Endodermal cell (in vitro differentiated cells): ENCODE measurements at regions not wholly inside any gene's neighbourhood (a gene's known extent, or its start where the extent isn't known, plus 50 kb on each side); places are given as distances from the start of the nearest gene placed in this dataset.

Experiments used
- DNase-seq: peaks from one replicate; pipeline ENCODE4 v3.0.0-alpha.2; 2017
- H3K27ac ChIP-seq: 2 replicates; pipeline ENCODE4 v1.5.1; 2013; ENCODE audit warnings: mild to moderate bottlenecking, low read depth, low read length, moderate library complexity
- H3K27me3 ChIP-seq: 2 replicates; pipeline ENCODE4 v1.6.1; 2013; ENCODE audit warnings: mild to moderate bottlenecking, low read length, moderate library complexity; ENCODE audit not compliant: insufficient read depth, control insufficient read depth, poor library complexity, severe bottlenecking
- H3K36me3 ChIP-seq: 2 replicates; pipeline ENCODE4 v1.7.0; 2013; ENCODE audit warnings: mild to moderate bottlenecking, low read length, moderate library complexity; ENCODE audit not compliant: control insufficient read depth, insufficient read depth
- H3K4me1 ChIP-seq: one replicate; pipeline ENCODE4 v1.7.0; 2013; ENCODE audit warnings: low read length; ENCODE audit not compliant: control insufficient read depth, insufficient read depth
- H3K4me3 ChIP-seq: 2 replicates; pipeline ENCODE4 v1.5.1; 2013; ENCODE audit warnings: mild to moderate bottlenecking, low read length, moderate library complexity
- H3K9ac ChIP-seq: 2 replicates; pipeline ENCODE4 v1.6.1; 2013; ENCODE audit warnings: mild to moderate bottlenecking, low read length, moderate library complexity; ENCODE audit not compliant: poor library complexity, severe bottlenecking; ENCODE audit errors: extremely low read depth
- H3K9me3 ChIP-seq: 2 replicates; pipeline ENCODE4 v1.6.1; 2013; ENCODE audit warnings: mild to moderate bottlenecking, low read length, moderate library complexity; ENCODE audit not compliant: control insufficient read depth
- H3K27ac Mint-ChIP-seq: 2 replicates; pipeline ENCODE4 v1.8.0; 2020; ENCODE audit warnings: mixed read lengths
- H3K27me3 Mint-ChIP-seq: 2 replicates; pipeline ENCODE4 v1.8.0; 2021; ENCODE audit warnings: mild to moderate bottlenecking, mixed read lengths; ENCODE audit not compliant: insufficient read depth
- H3K36me3 Mint-ChIP-seq: 2 replicates; pipeline ENCODE4 v1.8.0; 2020; ENCODE audit warnings: low read depth, mixed read lengths
- H3K4me1 Mint-ChIP-seq: 2 replicates; pipeline ENCODE4 v1.8.0; 2020; ENCODE audit warnings: mixed read lengths
- H3K4me3 Mint-ChIP-seq: 2 replicates; pipeline ENCODE4 v1.8.0; 2020; ENCODE audit warnings: mild to moderate bottlenecking, moderate library complexity, mixed read lengths
- H3K9me3 Mint-ChIP-seq: 2 replicates; pipeline ENCODE4 v1.8.0; 2020; ENCODE audit warnings: mild to moderate bottlenecking, mixed read lengths
- WGBS, 2 experiments: methylation state at CpG; one replicate each; pipeline versions ENCODE4 v1.1.5 to v1.1.7; 2013; ENCODE audit warnings: missing lambda C conversion rate in 2 of 2, mixed read lengths in 1 of 2; ENCODE audit not compliant: insufficient coverage in 1 of 2, insufficient read length in 1 of 2; 5-methylcytosine and 5-hydroxymethylcytosine counted together
- TF ChIP-seq, protein P1 (sequence below): fragments of 200-600 bp; sonication (generic); conservative IDR thresholded peaks from 2 replicates; pipeline ENCODE4 v1.5.0; 2021; ENCODE audit warnings: antibody characterized with exemption, mild to moderate bottlenecking

DNA sequence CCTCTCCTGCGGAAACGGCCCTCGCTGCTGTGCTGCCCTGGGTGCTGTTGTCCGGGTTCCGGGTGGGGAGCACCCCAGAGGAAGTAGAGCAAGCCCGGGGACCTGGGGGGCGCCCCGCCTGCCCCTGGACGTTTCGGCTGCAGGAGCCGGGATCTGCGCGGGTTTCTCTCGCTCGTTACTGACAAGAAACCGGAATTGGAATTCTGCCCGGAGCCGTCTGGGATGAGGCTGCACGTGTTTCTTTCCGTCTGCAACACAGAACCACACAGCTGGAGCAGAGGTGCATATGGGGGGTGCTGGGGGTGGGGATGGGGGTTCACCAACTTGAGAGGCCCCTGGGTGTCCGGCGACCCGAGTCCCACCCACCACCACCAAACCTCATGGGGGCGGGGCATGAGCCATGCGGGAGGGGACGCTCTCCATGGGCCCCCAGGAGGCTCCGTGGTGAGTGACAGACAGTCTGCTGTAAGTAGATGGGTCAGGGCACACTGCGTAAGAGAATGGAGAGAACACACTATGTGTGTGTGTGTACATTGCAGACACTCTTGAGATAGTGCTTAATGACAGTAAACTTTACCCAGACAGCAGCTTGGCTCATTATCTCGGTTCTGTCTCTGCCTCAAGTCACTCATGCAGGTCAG lies 261.4 kb upstream of the C1orf174 start:
- Histone ChIP-seq H3K4me3 (no peak overlapping the region), H3K36me3 (no peaks in the 10 kb centered on the region), H3K27me3 (no peaks in the 10 kb centered on the region), H3K9me3 (no peaks in the 10 kb centered on the region), H3K27ac (no peak overlapping the region), H3K4me1 (no peaks in the 10 kb centered on the region), H3K9ac (no peak overlapping the region)
- 85 to 86% methylated on average over 13 to 29 of the region's 29 CpGs for WGBS, 2 experiments
- TF ChIP-seq, protein P1, sequence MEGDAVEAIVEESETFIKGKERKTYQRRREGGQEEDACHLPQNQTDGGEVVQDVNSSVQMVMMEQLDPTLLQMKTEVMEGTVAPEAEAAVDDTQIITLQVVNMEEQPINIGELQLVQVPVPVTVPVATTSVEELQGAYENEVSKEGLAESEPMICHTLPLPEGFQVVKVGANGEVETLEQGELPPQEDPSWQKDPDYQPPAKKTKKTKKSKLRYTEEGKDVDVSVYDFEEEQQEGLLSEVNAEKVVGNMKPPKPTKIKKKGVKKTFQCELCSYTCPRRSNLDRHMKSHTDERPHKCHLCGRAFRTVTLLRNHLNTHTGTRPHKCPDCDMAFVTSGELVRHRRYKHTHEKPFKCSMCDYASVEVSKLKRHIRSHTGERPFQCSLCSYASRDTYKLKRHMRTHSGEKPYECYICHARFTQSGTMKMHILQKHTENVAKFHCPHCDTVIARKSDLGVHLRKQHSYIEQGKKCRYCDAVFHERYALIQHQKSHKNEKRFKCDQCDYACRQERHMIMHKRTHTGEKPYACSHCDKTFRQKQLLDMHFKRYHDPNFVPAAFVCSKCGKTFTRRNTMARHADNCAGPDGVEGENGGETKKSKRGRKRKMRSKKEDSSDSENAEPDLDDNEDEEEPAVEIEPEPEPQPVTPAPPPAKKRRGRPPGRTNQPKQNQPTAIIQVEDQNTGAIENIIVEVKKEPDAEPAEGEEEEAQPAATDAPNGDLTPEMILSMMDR, result no peak
- no peak for DNase-seq
- no peaks in the 10 kb centered on the region for H3K36me3 Mint-ChIP-seq
- no peaks in the 10 kb centered on the region for H3K4me1 Mint-ChIP-seq
- H3K9me3 Mint-ChIP-seq, result peaks cover 4% of the 10 kb centered on the region
- H3K27ac Mint-ChIP-seq, result no peak overlapping the region
- H3K27me3 Mint-ChIP-seq, result peaks cover 4% of the 10 kb centered on the region
- H3K4me3 Mint-ChIP-seq, result no peak overlapping the region

DNA sequence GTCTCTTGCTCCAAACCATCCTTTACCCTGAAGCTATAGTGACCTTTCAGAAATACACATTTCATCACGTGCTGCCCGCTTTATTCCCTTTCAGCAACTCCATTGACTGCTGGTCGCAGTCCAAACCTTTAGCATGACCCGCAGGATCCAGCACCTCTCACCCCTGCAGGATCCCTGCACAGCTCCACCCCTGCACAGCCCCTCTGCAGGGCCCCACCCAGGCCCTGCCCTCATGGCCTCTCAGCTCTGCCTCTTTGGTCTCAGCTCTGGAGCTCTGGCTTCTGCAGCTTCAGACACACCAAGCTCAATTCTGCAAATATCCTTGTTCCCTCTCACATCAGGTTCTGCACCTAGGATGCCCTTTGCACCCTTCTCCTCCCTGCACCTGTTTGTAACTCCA lies 264.9 kb upstream of the C1orf174 start:
- TF ChIP-seq, protein P1, result no peak
- no peaks in the 10 kb centered on the region for H3K4me1 Mint-ChIP-seq
- H3K27ac Mint-ChIP-seq, result no peak overlapping the region
- H3K36me3 Mint-ChIP-seq, result no peaks in the 10 kb centered on the region
- Histone ChIP-seq H3K36me3 (no peaks in the 10 kb centered on the region), H3K9ac (no peak overlapping the region), H3K4me1 (no peaks in the 10 kb centered on the region), H3K27ac (no peak overlapping the region), H3K27me3 (no peaks in the 10 kb centered on the region), H3K4me3 (no peak overlapping the region), H3K9me3 (no peaks in the 10 kb centered on the region)
- WGBS, 2 experiments, result 87 to 92% methylated on average over 4 of the region's 4 CpGs
- H3K4me3 Mint-ChIP-seq, result no peak overlapping the region
- DNase-seq, result no peak
- H3K27me3 Mint-ChIP-seq, result peaks cover 4% of the 10 kb centered on the region
- no peaks in the 10 kb centered on the region for H3K9me3 Mint-ChIP-seq

DNA sequence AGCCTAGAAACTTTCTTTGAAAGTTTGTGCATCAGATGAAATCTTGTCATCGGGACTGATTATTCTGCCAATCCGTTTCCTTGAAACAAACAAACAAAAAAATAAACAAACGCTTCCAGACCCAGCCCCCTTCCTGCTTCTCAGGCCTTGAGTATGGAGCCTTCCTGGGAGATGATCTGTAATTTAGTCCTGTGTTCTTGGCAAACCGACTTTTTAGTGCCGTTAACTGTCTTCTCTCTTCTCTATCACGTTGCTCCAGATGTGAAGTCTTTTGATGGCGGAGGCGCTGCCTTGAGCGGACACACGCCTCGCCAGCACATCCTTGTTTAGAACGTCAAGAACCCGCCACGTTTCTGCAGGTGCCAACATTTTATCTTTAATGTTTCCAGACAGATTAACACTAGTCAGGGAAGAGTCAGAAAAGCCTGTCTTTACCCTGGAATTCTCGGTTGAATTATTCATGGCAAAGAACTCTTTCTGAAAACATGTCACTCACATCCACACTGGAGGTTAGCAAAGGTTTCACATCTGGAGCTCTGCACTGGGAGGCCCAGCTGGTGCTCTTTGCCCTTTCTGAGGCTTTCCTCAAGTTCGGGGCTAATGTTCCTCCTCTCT lies 265.7 kb upstream of the C1orf174 start:
- no peaks in the 10 kb centered on the region for H3K9me3 Mint-ChIP-seq
- no peaks in the 10 kb centered on the region for H3K36me3 ChIP-seq
- H3K27ac ChIP-seq, result no peak overlapping the region
- H3K36me3 Mint-ChIP-seq, result no peaks in the 10 kb centered on the region
- no peak overlapping the region for H3K27ac Mint-ChIP-seq
- H3K9ac ChIP-seq, result no peak overlapping the region
- no peak for DNase-seq
- H3K4me3 ChIP-seq, result no peak overlapping the region
- no peaks in the 10 kb centered on the region for H3K4me1 Mint-ChIP-seq
- no peaks in the 10 kb centered on the region for H3K27me3 ChIP-seq
- H3K9me3 ChIP-seq, result no peaks in the 10 kb centered on the region
- TF ChIP-seq, protein P1, result no peak
- peaks cover 4% of the 10 kb centered on the region for H3K27me3 Mint-ChIP-seq
- no peak overlapping the region for H3K4me3 Mint-ChIP-seq
- no peaks in the 10 kb centered on the region for H3K4me1 ChIP-seq
- whole genome bisulfite sequencing, 2 experiments, result 91 to 94% methylated on average over 16 of the region's 16 CpGs
